ENCODE measurements at regions not wholly inside any gene's neighbourhood (a gene's known extent, or its start where the extent isn't known, plus 50 kb on each side); places are given as distances from the start of the nearest gene placed in this dataset.

DNA sequence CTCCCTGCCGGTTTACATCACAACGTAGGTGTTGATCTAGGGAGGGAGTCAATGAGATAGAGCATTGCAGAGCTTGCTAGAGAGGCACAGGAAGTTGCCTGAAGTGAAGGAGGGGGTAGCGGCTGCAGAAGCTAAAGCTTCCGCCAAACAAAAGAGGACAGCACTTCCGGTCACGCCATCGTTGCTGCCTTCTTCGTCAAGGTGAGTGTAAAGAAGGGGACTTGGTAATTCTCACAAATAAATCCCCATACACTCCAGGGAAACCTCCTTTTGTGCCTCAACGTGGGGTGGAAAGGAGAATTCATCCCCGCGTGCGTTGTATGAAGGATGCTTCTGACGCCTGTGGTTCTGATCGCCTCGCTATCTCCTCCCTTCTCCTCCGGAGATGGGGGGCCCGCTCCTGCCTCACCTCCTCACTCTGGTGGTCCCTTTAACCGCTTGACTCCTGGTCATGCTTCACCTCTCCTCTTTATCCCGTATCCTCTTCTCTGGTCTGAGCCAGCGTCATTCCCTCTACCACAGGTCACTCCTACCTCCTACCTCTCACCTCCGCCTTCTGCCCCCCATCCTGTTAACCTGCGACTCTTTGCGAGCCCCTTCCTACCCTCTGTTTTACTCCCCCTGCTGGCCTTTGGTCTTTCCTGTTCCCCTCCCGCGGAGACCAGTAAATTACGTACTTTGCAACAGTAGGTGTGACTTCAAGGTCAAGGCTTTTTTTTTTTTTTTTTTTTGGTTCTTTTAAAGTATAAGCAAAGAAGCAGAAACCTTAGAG is 59.9 kb downstream of the GSPT2 start:
- ChIA-PET CTCF (interaction anchor here (0.6 to 0.7 kb wide), 3 partner anchors 50 to 503 kb away, joined by 3 to 4 read pairs (median 3); no protein-coding TSS in a partner anchor), SMC1A (ENCODE audit: uncharacterized antibody, unreplicated experiment) (interaction anchor here (0.6 to 1.1 kb wide), 2 partner anchors 12 to 162 kb away, joined by 3 to 4 read pairs; no protein-coding TSS in a partner anchor), RAD21 (ENCODE audit: unreplicated experiment) (no interaction called here), POLR2A (no interaction called here)
- intact Hi-C loops (cut with micrococcal nuclease; ENCODE audit: unreplicated experiment) (loop anchor here (1.0 kb wide), 1 partner anchor 60 kb away; the partner anchor contains the start of gene GSPT2), in situ Hi-C loops (cut with MboI) (no loop called here)
- H3K9me3 ChIP-seq (replicated peaks; ENCODE audit: control insufficient read depth, insufficient read depth, low read length) = no peaks in the 10 kb centered on the region; the same call in 2 of the 3 replicates
- peaks cover 2% of the 10 kb centered on the region for H3K79me2 ChIP-seq (ENCODE audit: control insufficient read depth, insufficient read depth, low read length)
- no peaks in the 10 kb centered on the region for H3K27me3 ChIP-seq (replicated peaks in 1 of 2; ENCODE audit: control insufficient read depth in 2 of 2, insufficient read depth in 2 of 2, low read length in 1 of 2)
- no peaks in the 10 kb centered on the region for H3K4me1 ChIP-seq (ENCODE audit: control insufficient read depth, insufficient read depth, low read length)
- peak overlapping the region; percentile 55 for H3K9ac ChIP-seq (ENCODE audit: control insufficient read depth, insufficient read depth, low read length)
- FAIRE-seq (peak; percentile 84), DNase-seq (ENCODE audit: low read depth, low spot score) (peak; percentile 15), ATAC-seq (peak; percentile 96)
- BruUV-seq (replicated peaks) = TSS peak; percentile 87
- 25% methylated on average over 26 of the region's 26 CpGs for WGBS (ENCODE audit: insufficient coverage, insufficient replicate concordance, low lambda C conversion rate, missing lambda C conversion rate)
- peak overlapping the region; percentile 66 for H3K4me3 ChIP-seq
- H3K4me2 ChIP-seq (ENCODE audit: control insufficient read depth, insufficient read depth) = peak overlapping the region; percentile 50
- H4K20me1 ChIP-seq (ENCODE audit: control insufficient read depth, insufficient read depth) = no peaks in the 10 kb centered on the region
- peak overlapping the region; percentile 65 for H2AFZ ChIP-seq (ENCODE audit: control insufficient read depth, low read depth, low read length)
- peak overlapping the region; percentile 30 for H3K27ac ChIP-seq (ENCODE audit: control insufficient read depth, insufficient read depth)
- no peaks in the 10 kb centered on the region for H3K36me3 ChIP-seq (ENCODE audit: control insufficient read depth in 2 of 2, insufficient read depth in 2 of 2, low read length in 1 of 2)
- TF ChIP-seq ATF7 (IDR thresholded peaks at IDR 0.05; ENCODE audit: low read depth) (peak; percentile 65), SIN3A (IDR thresholded peaks at IDR 0.05; ENCODE audit: low read depth, low read length) (no peak), KLF5 (IDR thresholded peaks at IDR 0.05; ENCODE audit: partially characterized antibody) (no peak), POLR2AphosphoS2 (IDR thresholded peaks at IDR 0.05; ENCODE audit: low read depth, low read length) (no peak), POU2F2 (IDR thresholded peaks at IDR 0.05; ENCODE audit: borderline replicate concordance, low read depth, low read length) (no peak), NFYB (IDR thresholded peaks at IDR 0.05; ENCODE audit: insufficient read depth, low read depth, low read length) (no peak), SPI1 (IDR thresholded peaks at IDR 0.05; ENCODE audit: borderline replicate concordance, insufficient read depth, low read depth, low read length) (no peak), EP300 (IDR thresholded peaks at IDR 0.05; ENCODE audit: borderline replicate concordance in 1 of 2, control insufficient read depth in 1 of 2, low read depth in 2 of 2, low read length in 2 of 2) (no peak), BACH1 (IDR thresholded peaks at IDR 0.05; ENCODE audit: borderline replicate concordance) (no peak), POLR2A (IDR thresholded peaks at IDR 0.05; ENCODE audit: low read depth, low read length) (peak; percentile 46), SMAD1 (IDR thresholded peaks at IDR 0.05; ENCODE audit: low read depth, partially characterized antibody) (no peak), POLR2AphosphoS5 (IDR thresholded peaks at IDR 0.05; ENCODE audit: low read length) (0 out of 2 replicates have a peak, but pooled peaks have one; percentile 48)
- TF ChIP-seq, protein P1, sequence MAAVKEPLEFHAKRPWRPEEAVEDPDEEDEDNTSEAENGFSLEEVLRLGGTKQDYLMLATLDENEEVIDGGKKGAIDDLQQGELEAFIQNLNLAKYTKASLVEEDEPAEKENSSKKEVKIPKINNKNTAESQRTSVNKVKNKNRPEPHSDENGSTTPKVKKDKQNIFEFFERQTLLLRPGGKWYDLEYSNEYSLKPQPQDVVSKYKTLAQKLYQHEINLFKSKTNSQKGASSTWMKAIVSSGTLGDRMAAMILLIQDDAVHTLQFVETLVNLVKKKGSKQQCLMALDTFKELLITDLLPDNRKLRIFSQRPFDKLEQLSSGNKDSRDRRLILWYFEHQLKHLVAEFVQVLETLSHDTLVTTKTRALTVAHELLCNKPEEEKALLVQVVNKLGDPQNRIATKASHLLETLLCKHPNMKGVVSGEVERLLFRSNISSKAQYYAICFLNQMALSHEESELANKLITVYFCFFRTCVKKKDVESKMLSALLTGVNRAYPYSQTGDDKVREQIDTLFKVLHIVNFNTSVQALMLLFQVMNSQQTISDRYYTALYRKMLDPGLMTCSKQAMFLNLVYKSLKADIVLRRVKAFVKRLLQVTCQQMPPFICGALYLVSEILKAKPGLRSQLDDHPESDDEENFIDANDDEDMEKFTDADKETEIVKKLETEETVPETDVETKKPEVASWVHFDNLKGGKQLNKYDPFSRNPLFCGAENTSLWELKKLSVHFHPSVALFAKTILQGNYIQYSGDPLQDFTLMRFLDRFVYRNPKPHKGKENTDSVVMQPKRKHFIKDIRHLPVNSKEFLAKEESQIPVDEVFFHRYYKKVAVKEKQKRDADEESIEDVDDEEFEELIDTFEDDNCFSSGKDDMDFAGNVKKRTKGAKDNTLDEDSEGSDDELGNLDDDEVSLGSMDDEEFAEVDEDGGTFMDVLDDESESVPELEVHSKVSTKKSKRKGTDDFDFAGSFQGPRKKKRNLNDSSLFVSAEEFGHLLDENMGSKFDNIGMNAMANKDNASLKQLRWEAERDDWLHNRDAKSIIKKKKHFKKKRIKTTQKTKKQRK (IDR thresholded peaks at IDR 0.05; ENCODE audit: low read depth, low read length) = no peak
- TF ChIP-seq, protein P2, sequence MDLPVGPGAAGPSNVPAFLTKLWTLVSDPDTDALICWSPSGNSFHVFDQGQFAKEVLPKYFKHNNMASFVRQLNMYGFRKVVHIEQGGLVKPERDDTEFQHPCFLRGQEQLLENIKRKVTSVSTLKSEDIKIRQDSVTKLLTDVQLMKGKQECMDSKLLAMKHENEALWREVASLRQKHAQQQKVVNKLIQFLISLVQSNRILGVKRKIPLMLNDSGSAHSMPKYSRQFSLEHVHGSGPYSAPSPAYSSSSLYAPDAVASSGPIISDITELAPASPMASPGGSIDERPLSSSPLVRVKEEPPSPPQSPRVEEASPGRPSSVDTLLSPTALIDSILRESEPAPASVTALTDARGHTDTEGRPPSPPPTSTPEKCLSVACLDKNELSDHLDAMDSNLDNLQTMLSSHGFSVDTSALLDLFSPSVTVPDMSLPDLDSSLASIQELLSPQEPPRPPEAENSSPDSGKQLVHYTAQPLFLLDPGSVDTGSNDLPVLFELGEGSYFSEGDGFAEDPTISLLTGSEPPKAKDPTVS (IDR thresholded peaks at IDR 0.05; ENCODE audit: low read depth, low read length) = no peak

Data from GM12878 (cell line).